Right ventricle myocardium superior (tissue), 1 donor: ENCODE measurements at regions not wholly inside any gene's neighbourhood (a gene's known extent, or its start where the extent isn't known, plus 50 kb on each side); places are given as distances from the start of the nearest gene placed in this dataset.
"Not testable (repeated sequence)": the region's sequence is repeated elsewhere in the genome, so short reads cannot be mapped to it uniquely, and the experiment has no call there.

Experiments
- ATAC-seq: fragments of 200-7000 bp; cut with Tn5 transposase; one replicate; pipeline ENCODE4 v1.9.1; 2020; ENCODE audit warnings: mild to moderate bottlenecking; ENCODE audit not compliant: poor library complexity
- DNase-seq: peaks from one replicate; pipeline ENCODE4 v3.0.0-alpha.2; 2020
- intact Hi-C: fragments of 100-400 bp; cut with DNase I; formaldehyde crosslinking; loops from one replicate; pipeline ENCODE4 v1.11.2; 2022
- donor health status: DM: no; HTN: yes; CAD: no; lungs with severe emphysema.

GRCh38 chr5:115448630-115449029, 95.9 kb downstream of the FEM1C start:
- intact Hi-C loops, DNase-seq: not testable (repeated sequence)

DNA sequence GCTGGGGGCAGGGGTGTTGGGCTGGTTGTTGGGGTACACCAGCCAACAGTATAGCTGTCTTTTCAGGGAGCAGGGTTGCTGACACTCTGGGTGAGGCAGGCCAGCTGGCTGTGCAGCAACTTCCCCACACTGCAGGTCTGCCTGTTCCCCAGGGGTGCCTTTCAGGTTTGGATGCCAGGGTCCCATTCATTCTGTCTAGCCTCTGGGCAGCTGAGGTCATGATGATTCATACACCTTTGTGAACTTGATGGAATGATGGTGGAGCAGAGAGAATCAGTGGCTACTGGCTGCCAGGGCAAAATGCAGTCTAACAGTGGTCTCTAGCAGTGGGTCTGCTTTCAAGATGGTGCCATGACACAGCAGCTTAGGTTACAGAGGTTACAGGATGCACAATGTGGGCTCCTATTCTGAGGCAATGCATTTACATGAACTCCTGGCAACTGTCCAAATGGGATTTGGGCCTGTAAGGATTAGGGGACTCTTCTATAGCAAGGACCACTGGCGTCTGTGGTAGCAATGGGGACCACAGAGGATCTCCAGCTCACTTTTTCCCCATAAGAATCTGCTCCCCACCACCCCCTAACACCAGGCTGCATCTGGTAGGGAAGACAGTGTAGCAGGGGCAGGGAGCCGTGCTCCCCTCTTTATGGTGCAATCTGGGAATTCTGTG, 103.7 kb downstream of the FEM1C start:
- intact Hi-C loops: no loop called here
- ATAC-seq: no peak
- DNase-seq: no peak

More at GRCh38 chr5:115448630-115449029, 95.9 kb downstream of the FEM1C start:
- not testable (repeated sequence) for ATAC-seq

- intact Hi-C loops: no loop called here
- ATAC-seq: no peak
- DNase-seq: no peak
Observed at GRCh38 chr5:115439639-115440038, 104.9 kb downstream of the FEM1C start.

DNA sequence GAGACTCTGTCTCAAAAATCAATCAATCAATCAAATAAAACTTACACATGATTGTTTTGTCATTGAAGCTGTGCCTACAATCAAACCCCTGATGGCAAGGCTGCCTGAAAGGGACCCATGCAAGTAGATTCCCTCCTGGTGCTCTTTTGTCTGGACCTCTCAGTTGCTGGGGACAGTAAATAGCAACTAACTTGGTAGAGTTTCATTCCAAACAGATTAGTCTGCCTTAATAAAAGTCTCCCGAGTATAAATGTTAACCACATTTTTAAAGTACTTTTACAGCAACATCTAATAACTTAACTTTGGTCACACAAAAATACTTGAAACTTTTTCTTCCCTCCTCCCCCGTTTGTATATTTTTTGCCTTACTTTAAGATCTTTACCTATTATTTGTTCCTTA, 105.5 kb downstream of the FEM1C start:
- ATAC-seq: no peak
- DNase-seq: no peak
- intact Hi-C loops: no loop called here

GRCh38 chr5:115435778-115436712, 108.5 kb downstream of the FEM1C start:
- intact Hi-C loops: no loop called here
- ATAC-seq: peak; percentile 27

GRCh38 chr5:115435065-115435777, 109.4 kb downstream of the FEM1C start:
- intact Hi-C loops: no loop called here
- peak; percentile 74 for ATAC-seq

More at GRCh38 chr5:115435778-115436712, 108.5 kb downstream of the FEM1C start:
- no peak for DNase-seq

DNA sequence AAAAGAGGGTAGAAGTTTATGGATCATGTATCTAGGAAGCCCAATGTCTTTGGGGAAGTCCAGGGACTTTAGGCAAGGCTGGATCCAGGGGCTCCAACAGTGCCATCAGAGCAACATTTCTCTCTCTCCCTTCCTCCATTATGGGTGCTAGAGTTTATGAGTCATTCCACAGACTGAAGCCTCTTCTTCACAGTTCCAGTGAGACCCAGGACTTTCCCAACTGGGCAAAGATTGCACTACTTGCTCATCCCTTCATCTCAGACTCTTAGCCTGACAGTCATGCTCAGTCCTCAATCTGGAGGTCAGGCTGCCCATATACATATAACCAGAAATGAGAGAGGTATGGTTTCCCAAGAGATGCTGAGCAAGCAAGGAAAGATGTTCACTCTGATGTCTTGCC, 110.7 kb downstream of the FEM1C start:
- no peak for DNase-seq
- intact Hi-C loops: no loop called here
- ATAC-seq: no peak

More at GRCh38 chr5:115435065-115435777, 109.4 kb downstream of the FEM1C start:
- DNase-seq: no peak

GRCh38 chr5:115432691-115433090, 111.9 kb downstream of the FEM1C start:
- DNase-seq: no peak
- intact Hi-C loops: no loop called here
- ATAC-seq: no peak

DNA sequence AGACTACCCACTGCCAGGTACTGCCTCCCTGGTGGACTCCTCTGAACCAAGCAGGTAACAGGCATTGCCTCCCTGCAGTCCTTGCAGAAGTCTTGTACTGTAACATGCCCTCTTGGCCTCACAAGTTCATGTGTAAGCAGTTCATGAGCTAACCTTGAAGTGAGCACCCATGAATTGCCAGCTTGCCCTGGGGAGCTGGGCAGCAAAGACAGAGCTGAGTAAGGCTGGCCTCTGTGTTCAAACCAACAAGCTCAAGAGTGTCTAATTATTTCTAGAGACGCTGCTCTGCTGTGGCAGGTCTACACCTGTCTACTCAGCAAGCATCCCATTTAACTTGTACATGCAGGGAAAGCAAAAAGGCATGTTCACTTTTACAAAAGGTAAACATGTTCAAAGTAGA, 113.5 kb downstream of the FEM1C start:
- intact Hi-C loops: no loop called here
- DNase-seq (no peak), ATAC-seq (no peak)

DNA sequence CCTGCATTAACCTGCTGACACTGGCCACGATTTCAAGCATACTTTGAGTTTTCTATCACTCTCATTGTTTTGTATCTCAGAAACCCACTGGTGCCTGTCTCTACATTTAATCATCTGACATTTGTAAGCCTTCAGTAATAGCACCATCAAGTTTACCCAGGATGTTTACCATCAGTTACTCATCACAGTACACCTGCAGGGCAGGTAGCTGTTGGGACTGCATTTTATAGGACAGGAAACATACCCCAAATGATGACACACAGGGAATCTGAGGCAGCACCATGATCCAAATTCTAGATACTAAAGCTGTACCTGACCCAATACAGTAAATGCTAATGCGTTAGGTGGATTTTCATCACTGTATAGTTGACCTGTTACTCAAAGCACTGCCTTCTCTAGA, 114.2 kb downstream of the FEM1C start:
- ATAC-seq (no peak), DNase-seq (no peak)
- intact Hi-C loops: no loop called here

DNA sequence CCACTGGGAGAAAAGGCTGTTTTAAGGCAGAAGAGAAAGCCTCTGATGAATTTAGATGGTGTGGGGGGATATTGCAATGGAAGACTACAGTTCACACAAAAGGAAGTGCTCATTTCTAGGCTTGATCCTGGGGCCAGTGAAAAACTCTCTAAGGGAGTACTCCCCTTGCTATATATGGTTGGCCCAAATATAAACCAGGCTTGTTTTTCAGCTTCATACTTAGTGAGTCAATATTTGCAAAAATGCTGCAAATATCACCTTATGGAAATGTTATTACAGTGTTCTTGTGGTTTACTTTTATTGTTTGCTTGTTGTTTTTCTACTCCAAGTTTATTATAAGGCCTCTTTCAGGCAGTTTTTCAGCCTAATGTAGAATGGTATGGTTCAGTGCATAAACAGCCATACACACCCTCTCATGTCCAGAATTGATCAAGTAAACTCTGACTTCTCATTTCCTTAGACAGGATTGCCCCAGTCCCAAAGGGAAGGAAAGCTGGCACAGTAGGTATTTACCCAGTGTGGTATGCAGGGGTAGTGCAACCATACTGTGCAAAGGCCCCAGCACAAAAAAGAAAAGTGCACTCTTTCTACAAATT, 115.1 kb downstream of the FEM1C start:
- no peak for DNase-seq
- ATAC-seq: no peak
- intact Hi-C loops: no loop called here

DNA sequence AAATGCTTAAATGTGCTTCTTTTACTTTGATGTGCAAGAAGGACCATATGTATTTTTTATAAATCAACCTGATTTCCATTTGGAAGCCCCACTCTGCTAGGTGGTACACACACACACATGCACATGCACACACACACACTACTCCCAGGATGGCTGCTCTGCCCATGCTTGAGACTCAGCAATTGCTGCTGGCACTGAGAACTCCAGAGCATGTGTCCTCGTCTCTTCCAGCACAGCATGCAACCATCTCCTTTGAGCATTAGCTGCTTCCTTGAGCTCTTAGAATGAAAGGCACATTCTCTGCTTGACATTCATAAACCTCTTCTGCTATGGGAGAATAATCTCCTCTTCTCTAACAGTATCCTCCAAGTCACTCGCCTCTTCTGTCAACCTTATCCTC, 115.9 kb downstream of the FEM1C start:
- ATAC-seq (no peak), DNase-seq (no peak)
- intact Hi-C loops: no loop called here

DNA sequence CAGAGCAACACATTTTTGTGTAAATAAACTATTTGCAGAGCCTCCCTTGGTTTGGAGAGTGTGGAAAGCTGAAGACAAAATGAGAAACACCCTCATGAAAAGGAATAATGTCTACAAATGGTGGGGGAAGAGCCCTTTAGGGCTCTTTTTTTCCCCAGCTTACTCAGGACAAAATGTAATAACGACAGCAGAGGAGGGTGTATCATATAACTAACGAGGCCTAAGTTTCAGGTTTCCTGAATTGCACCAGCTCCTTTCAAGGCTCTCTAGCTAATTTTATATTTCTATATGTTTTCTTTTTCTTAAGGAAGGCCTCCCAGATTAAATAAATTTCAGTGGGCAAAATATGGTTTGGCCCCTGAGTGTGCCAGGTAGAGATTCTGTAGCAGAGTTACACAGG, 116.3 kb downstream of the FEM1C start:
- intact Hi-C loops: no loop called here
- ATAC-seq (no peak), DNase-seq (no peak)

- DNase-seq: no peak
- ATAC-seq: no peak
- intact Hi-C loops: no loop called here
Observed at GRCh38 chr5:115424446-115424845, 120.1 kb downstream of the FEM1C start.

DNA sequence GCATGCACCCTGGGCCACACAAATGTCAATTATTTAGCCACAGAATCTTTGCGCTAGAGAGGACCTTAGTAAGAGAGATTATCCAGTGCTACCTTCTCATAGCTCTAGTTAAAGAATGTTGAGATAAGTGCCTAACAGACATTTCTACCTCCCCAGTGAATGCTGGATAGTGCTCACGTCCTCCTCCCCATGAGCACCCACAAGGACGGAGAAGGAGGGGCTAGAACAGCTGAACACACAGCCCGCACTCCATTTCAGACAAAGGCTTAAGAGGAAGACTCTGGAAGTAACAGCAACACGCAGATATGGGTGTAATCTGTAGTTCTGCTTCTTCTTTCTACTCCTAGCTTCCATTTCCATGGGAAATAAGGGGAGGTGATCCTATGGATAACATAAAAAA, 120.5 kb downstream of the FEM1C start:
- intact Hi-C loops: no loop called here
- DNase-seq (no peak), ATAC-seq (peak; percentile 77)

GRCh38 chr5:115423541-115423940, 121.0 kb downstream of the FEM1C start:
- intact Hi-C loops: no loop called here
- DNase-seq: peak; percentile 81
- peak; percentile 94 for ATAC-seq

- no peak for ATAC-seq
- intact Hi-C loops: no loop called here
- DNase-seq: no peak
Observed at GRCh38 chr5:115423051-115423450, 121.5 kb downstream of the FEM1C start.

- intact Hi-C loops, ATAC-seq, DNase-seq: not testable (repeated sequence)
Observed at GRCh38 chr5:115420812-115421211, 123.8 kb downstream of the FEM1C start.
